ENCODE measurements at regions not wholly inside any gene's neighbourhood (a gene's known extent, or its start where the extent isn't known, plus 50 kb on each side); places are given as distances from the start of the nearest gene placed in this dataset.

GRCh38 chr4:141972950-141973349 lies 336.6 kb downstream of the IL15 start:
- H3K36me3 ChIP-seq (ENCODE audit: control insufficient read depth, insufficient read depth, low read length), result no peaks in the 10 kb centered on the region
- no peaks in the 10 kb centered on the region; the same call in 1 of the 2 replicates for H3K9me3 ChIP-seq (ENCODE audit: control insufficient read depth, insufficient read depth, low read length)
- WGBS (ENCODE audit: insufficient coverage, insufficient read length), result no CpG with 5 or more reads among the region's 1 CpG
- no peak for DNase-seq (ENCODE audit: low read depth, low spot score)
- no peaks in the 10 kb centered on the region for H3K4me1 ChIP-seq (ENCODE audit: control insufficient read depth, insufficient read depth, low read length)
- H3K27me3 ChIP-seq (ENCODE audit: control insufficient read depth, insufficient read depth, low read length), result no peaks in the 10 kb centered on the region
- H3K4me3 ChIP-seq (ENCODE audit: low read length), result no peak overlapping the region
- no peak overlapping the region for H3K27ac ChIP-seq (ENCODE audit: low read length)

All from iPS DF 6.9 (cell line).